GM18499 (cell line): ENCODE measurements at regions not wholly inside any gene's neighbourhood (a gene's known extent, or its start where the extent isn't known, plus 50 kb on each side); places are given as distances from the start of the nearest gene placed in this dataset.
A peak's percentile ranks its signal among the peaks of the same experiment; 100 is the strongest.
"Not testable (repeated sequence)": the region's sequence is repeated elsewhere in the genome, so short reads cannot be mapped to it uniquely, and the experiment has no call there.

ENCODE experiments used
- ATAC-seq: cut with Tn5 transposase; IDR thresholded peaks from one replicate; pipeline ENCODE4 v1.9.1; 2021; ENCODE audit warnings: moderate number of reproducible peaks; ENCODE audit not compliant: insufficient read depth, unreplicated experiment

DNA sequence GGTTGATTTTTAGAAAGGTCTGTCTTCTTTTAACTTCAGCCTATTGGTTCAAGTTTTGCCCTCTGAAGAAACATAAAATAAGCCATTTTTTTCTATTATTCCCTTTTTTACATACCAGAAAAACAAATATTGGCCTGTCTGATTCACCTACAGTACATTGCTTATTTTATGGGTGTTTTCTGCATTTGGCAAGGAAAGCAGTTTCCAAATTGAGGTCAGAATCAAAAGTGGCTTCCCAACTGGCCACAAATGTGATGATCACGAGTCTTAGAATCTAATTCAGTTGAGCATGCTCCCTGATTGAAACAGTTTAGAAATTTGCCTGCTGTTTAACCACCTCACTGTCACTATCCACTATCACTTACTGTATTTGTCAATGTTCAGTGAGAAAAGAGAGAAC, 106.9 kb upstream of the CHMP2B start:
- ATAC-seq, result no peak

DNA sequence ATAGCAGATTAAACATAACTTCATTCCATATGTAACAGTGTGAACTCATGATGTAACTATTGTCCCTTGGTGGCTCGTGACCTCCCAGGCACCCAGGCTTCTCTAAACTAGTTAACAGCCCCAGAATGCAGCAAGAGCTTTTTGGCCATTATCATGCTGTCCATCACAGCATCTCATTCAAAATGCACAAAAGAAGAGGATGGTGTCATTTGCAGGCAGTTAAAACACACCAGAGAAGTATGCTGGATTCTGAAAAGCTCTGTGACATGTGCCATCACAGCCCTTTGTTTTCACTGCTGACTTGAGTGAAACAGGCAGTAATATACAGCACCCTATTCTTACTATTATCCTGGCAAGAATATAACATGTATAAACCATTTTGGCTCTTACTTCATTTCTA, 117.6 kb upstream of the CHMP2B start:
- no peak for ATAC-seq

DNA sequence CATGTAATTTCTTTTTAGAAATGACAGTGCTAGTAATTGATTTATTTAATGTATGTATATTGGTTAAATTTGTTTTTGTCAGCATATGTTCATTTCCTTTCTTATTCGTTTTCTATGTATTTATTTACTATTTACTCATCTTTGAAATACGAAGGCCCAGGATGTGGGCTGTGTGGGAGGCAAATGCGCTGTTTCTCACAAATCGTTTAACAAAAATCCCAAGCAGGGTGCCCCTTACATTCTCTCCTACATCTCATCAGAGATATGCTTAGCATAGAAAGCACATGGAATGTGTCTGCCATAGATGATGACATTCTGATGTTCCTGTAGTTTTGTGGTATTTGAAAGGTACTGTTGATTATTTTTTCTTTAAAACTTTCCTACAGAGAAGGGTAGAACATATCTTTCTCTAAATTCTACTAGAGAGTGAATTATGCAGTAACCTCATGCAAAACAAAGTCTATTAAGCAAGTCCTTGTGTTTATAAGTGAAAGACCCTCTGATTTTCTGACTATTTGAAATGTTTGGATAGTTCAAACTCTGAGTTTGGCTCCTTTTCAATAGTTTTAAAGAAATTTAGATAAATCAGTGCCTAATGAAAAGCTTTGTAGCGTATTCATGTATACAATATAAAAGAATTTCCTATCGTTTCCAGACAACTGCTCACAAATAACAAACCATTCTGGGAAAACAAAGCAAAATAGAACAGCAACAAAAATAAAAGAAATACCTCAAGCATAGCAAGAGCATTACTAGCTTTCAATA, 111.1 kb upstream of the VGLL3 start:
- ATAC-seq, result no peak

DNA sequence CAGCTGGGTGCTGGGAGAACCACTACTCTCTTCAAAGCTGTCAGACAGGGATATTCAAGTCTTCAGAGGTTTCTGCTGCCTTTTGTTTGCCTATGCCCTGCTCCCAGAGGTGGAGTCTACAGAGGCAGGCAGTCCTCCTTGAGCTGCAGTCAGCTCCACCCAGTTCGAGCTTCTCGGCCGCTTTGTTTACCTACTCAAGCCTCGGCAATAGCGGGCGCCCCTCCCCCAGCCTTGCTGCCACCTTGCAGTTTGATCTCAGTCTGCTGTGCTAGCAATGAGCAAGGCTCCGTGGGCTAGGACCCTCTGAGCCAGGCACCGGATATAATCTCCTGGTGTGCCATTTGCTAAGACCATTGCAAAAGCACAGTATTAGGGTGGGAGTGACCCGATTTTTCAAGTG, 106.8 kb upstream of the VGLL3 start:
- not testable (repeated sequence) for ATAC-seq

DNA sequence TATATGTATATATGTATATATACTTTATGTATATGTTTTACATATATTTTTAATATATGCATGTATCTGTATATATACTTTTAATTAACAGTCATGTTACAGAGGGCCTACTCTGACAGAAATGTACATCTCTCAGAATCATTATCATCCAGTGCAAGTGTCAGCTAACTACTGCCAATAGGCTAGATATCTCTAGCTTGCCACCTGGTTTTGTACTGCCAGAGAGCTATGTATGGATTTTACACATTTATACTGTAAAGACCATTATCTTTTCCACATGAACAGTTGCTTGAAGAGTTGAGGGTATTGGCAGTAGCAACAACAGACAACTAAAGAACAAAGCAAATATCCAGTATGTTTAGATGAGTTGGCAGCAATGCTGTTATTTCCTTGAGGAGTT, 99.7 kb upstream of the VGLL3 start:
- ATAC-seq, result no peak

DNA sequence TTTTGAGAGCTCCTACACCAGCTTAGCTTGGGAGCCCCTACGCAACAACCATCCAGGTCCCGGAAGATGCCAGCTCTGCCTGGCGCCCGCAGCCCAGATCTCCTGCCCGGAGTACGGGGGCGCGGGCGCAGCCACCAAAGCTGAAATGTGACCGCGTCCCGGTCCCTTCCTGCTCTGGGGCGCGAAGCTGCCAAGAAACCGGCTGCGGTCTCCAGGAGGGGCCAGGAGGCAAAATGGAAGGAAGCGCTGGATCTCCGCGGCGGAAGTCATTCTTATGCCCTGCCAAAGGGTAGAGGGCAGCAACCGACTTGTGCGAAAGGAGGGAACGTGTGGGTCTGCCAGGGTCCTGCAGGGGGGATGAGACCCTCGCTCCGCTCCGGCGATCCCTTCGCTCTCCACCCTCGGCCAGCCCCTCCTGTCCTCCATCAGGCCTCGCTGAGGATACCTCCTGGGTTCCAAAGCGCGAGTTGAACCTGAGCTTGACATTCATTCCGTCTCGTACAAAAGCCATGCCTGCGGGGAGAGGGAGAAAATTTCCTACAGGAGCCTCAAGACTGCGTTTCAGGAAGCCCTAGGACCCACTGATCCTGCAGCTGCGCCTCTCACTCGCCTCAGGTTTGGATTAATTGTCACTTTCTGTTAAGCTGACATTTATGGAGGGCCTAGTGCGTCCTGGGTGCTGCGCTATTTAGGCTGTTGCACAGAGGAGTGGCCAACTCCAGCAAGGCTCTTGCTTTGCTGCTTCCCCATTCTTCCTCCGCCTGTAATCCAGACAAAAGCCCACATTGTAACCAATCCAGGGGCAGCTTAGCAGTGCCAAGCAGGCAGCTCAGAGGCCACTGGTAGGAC, 98.3 kb upstream of the VGLL3 start:
- no peak for ATAC-seq

DNA sequence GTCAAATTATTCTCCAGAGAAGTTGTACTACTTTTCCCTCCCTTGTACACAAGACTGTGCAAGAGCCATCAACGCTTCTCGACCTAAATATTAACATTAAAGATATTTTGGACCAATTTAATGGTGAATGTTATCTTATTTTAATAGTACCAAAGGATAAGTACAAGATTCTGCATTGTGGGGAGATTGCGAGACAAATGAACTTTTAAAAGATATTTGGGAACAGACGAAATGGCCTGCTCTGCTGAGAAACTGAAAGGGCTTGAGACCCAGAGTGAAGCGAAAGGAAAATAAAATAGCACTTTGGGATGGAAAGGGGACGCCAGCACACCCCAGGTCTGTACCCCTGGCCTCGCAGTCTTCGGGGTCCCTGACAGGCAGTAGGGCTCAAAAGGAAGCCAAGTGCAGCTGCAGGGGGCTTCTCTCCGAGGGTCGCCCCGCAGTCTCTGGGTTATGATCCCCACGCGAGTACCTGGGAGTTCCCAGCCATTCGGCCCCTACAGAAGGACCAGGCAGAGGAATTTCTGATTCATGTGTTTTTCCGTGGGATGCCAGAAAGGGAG, 97.6 kb upstream of the VGLL3 start:
- no peak for ATAC-seq

DNA sequence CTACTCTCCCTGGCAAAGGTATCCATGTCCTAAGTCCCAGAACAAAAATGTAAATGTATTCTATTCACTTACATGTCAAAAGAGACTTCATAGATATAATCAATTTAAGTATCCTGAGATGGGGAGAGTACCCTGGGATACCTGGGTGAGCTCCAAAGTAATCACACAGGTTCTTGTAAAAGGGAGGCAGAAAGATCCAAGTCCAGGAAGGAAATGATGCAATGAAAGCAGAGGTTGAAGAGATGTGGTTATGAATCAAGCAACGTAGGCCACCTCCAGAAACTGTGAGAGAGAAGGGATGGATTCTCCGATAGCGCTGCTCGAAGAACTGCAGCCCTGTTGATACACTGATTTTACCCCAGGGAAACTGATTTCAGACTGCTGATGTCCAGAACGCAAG, 93.9 kb upstream of the VGLL3 start:
- no peak for ATAC-seq

DNA sequence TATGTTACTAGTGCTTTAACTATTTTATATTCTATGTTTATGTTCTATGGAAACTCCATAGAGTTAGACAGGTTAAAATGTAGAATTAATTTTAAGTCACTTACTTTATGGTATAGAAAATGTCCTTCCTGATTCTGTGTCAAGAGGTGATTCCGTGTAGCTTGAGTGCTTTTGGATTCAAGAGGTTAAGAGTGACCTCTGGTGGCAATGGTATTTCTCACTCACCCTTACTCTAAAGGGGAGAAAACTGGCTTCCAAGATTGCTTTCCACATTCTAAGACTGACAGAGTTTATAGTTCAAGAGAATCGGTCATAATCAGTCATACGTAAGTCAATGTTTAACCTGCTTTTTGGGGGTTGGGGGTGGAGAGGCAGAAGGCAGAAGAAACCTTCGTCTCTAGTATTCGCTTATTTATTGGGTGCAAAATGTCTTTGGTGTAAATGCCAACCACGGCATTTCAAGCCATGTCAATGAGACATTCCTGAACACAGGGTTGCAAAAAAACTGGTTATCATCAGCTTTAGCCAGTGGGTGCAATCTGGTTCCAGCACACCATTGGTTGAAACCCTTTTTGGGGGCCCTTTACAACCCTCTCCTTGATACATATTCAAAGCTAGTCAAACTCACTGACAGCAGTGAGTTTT, 92.0 kb upstream of the VGLL3 start:
- ATAC-seq, result peak; percentile 53

DNA sequence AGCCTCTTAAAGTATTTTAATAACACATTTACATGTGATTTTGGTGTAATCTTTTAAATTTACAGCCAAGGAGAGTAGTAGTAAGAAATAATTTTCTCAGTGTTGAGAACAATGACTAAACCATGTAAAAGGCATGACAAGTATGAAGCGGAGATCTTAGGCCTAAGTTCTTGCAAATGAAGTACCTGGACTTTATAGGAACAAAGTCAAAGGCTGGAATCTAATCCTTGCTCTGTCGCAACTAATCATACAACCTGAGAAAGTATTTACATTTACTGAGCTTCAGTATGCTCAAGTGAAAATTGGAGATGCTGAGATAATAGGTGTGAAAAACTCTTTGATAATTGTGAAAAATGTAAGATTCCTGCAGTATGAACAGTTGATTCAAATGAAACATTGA, 86.4 kb upstream of the VGLL3 start:
- no peak for ATAC-seq

DNA sequence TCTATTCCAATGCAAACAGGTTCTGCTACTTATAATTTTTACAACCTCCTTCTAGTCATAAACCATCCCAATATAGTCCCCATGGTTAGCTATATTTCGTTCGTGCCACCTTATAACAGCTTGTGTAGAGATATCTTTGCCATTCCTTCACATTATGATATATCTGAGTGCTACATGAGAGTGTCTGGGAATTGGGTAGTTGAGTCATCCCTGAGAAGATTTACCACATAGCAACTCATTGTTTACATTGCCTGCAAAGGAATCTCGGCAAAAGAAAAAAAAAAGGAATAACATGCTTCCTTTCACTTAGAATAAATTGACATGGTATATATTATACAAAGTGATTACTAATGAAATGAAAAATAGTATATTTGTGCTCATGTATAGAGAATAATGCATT, 86.0 kb upstream of the VGLL3 start:
- no peak for ATAC-seq

DNA sequence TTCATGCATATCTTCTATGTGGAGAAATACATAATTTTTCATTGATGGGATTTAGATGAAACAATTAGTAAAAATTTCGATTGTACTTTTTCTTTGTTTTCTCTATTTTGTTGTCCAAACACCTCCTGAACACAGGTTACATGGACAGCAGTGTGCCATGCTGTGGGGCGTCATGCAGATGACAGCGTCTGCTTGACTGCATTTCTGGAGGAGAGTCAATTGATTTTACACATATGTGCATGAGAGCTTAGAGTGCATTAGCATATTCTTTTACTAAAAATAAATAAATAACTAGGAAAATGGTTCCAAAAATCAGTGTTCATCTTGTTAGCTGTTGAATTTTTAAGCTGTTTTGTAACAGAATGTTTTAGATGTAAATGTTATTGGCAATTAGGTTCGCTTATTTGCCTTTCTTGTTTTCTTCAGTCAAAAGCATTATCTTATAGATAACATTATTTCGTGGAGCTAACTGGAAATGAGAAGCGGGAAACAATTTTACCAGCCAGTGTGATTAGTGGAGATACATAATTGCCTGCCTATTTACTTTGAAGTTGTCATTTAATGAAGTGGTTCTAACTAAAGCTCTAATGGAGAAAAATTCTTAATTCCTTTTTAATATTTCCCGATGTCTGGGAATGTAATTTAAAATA, 82.7 kb upstream of the VGLL3 start:
- ATAC-seq, result no peak

DNA sequence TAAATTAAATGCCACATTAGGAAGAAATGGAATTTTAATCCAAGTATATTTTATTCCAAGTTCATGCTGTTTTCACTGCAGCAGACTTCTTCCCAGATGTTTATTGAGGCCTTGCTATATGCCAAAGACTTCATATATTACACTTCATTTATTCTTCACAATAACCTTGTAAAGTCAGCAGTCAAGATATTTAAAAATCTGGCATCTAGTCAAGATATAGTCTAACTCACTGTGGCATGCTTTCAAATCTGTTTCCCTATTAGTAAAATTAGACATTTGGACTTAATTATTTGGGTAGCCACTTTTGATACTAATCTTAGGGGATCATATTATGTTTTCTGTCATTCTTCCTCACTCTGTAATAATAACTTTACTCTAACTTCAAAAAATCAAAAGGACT, 81.5 kb upstream of the VGLL3 start:
- no peak for ATAC-seq

DNA sequence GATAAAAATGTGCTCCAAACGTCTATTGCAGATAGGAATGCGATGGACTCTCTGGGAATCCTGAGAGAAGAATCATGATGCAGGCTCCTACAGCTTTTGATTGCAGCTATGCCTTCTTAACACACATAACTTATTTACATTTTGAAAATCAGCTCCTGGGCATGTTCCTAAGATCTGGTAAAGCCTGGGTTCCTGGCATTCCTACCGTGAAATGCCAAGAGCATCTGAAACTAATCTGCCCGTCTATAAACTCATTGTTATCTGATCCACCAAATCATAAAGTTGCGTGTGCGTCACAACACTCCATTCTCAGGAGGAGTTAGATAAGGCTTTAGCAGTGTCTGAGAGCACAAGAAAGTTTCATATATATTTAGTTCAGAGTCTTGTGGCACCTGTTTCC, 79.0 kb upstream of the VGLL3 start:
- ATAC-seq, result no peak

DNA sequence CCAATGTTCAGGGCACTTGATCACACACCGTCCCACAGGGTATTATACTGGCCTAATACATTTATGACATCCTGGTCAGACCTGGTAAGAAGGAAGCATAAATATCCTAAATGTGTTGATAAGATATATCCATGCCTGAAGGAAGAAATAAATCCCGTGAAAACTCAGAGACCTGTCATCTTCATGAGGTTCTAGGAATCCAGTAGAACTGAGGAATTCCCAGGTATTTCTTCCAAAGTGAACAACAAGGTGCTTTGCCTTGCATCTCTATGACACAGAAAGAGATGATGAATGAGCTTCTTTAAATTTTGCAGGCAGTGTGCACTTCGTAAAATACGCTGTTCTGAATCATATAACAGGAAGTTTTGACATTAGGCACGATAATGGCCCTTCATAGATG, 78.1 kb upstream of the VGLL3 start:
- ATAC-seq, result no peak

DNA sequence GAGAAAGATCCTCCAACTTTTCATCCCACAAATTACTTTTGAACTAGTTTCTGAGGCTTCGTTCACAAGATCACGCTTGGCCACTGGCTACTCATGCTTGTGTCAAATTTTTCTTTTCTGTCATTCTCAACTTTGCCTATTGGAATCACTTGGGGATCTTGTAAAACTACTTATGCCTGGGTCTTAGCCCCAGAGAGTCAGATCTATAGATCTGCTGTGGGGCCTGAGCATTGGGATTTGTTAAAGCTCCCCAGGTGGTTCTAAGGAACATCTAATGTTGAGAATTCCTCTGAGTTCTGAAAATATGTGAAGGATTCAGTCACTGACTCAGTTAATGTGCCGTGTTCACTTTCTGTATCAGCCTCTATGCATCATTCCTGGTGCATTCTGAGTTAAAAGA, 71.7 kb upstream of the VGLL3 start:
- no peak for ATAC-seq

DNA sequence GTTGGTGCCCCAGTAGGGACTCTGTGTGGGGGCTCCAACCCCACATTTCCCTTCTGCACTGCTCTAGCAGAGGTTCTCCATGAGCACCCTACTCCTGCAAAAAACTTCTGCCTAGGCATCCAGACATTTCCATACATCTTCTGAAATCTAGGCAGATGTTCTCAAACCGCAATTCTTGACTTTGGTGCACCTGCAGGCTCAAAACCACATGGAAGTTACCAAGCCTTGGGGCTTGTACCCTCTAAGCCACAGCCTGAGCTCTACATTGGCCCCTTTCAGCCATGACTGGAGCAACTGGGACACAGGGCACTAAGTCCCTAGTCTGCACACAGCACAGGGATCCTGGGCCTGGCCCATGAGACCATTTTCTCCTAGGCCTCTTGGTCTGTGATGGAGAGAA, 66.5 kb upstream of the VGLL3 start:
- ATAC-seq, result no peak

DNA sequence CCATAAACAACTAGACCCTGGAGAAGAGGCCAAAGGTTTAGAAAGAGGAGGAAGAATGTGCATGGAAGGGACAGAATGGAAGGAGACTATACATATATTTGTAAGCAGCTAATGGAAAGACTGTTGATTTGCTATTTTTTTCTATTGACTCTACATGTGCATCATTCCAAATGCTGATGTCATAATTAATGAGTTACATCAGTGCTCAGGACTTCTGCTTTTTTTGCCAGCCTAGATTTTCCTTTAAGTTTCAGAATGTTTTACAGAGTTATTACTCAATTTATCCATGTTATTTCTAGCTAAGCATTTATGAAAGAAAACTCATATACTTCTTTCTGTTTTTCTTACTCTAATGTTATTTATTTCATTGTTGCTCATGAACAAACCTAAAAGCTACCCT, 62.6 kb upstream of the VGLL3 start:
- no peak for ATAC-seq

DNA sequence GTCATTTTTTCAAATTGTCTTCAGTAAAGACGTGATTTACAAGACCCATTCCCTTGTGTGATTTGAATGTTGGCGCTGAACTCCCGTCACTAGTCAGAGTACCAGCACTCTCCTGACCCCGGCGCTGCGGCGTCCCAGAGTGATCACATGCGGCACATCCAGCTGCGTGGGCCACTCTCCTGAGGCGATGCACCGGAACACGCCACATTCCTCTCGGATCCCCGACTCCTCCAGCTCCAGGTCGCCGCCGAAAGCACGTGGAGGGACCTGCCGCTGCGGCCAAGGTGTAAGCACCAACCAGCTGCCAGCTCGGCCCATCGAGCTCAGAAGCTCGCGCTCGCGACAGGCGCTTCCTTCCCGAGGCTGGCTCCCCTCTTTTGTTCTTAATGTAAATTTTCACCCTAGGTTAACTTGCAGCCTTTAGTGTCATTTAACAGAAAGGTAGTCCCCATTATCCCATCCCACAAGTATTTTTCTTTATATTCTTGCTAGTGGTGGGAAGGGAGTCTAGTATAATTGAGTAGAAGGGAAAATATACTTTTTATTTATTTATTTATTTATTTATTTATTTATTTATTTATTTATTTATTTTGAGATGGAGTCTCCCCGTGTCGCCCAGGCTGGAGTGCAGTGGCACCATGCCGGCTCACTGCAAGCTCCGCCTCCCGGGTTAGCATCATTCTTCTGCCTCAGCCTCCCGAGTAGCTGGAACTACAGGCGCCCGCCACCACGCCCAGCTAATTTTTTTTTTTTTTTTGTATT, 61.7 kb upstream of the VGLL3 start:
- ATAC-seq, result no peak

DNA sequence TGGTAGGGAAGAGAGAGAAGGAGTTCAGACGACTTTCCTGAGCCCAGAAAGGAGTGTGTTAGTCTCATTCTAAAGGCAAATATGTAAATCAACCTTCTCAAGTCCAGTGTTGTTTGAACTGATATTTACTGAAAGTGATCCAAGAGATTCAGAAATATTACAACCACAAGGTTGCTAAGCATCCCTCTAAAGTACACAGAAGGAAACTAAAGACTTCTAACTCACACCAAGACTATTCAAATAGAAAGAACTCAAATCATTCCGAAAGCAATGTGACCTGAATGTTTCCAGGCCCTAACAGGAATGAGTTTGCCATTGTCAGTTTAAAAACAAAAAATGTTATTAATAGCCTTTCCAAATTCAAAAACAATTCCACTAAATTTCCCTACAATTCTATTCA, 56.9 kb upstream of the VGLL3 start:
- ATAC-seq, result peak; percentile 62
